Esophagus (tissue), 2 donors: ENCODE measurements at regions not wholly inside any gene's neighbourhood (a gene's known extent, or its start where the extent isn't known, plus 50 kb on each side); places are given as distances from the start of the nearest gene placed in this dataset.

ENCODE experiments used
- H3K27ac ChIP-seq, 2 donors: one replicate each; pipeline ENCODE4 v1.5.1; 2013; ENCODE audit warnings: low read depth in 2 of 2, mild to moderate bottlenecking in 2 of 2, inconsistent platforms in 1 of 2, low read length in 1 of 2, moderate library complexity in 1 of 2
- H3K27me3 ChIP-seq, 2 donors: one replicate each; pipeline ENCODE4 v1.6.1; 2013; ENCODE audit warnings: low read length in 2 of 2, control low read depth in 1 of 2, mild to moderate bottlenecking in 1 of 2; ENCODE audit not compliant: insufficient read depth in 2 of 2, control insufficient read depth in 1 of 2
- H3K36me3 ChIP-seq, 2 donors: one replicate each; pipeline ENCODE4 v1.6.1; 2013; ENCODE audit warnings: low read length in 1 of 2; ENCODE audit not compliant: control insufficient read depth in 2 of 2, insufficient read depth in 2 of 2
- H3K4me1 ChIP-seq, 2 donors: one replicate each; pipeline ENCODE4 v1.6.1; 2013; ENCODE audit warnings: low read length in 1 of 2; ENCODE audit not compliant: control insufficient read depth in 2 of 2, insufficient read depth in 2 of 2
- H3K4me3 ChIP-seq, 2 donors: one replicate each; pipeline ENCODE4 v1.5.1; 2013; ENCODE audit warnings: low read length in 2 of 2, mild to moderate bottlenecking in 2 of 2, low read depth in 1 of 2, moderate library complexity in 1 of 2
- H3K9me3 ChIP-seq, 2 donors: one replicate each; pipeline ENCODE4 v1.6.1; 2013; ENCODE audit warnings: mild to moderate bottlenecking in 2 of 2, low read depth in 1 of 2, low read length in 1 of 2, moderate library complexity in 1 of 2; ENCODE audit not compliant: control insufficient read depth in 2 of 2, insufficient read depth in 1 of 2
- WGBS, 2 donors: extraction: QIAGEN DNeasy Blood & Tissue Kit; methylation state at CpG; one replicate each; pipeline ENCODE4 v1.1.7; 2013; 5-methylcytosine and 5-hydroxymethylcytosine counted together
- donor health status: healthy with polysubstance abuse.
- donor health status: Bipolar disorder and iron deficiency.

- no peaks in the 10 kb centered on the region for H3K9me3 ChIP-seq
- no peak overlapping the region for H3K27ac ChIP-seq
- no peak overlapping the region for H3K4me3 ChIP-seq
- H3K36me3 ChIP-seq, result no peaks in the 10 kb centered on the region
- 77 to 82% methylated on average over 5 of the region's 5 CpGs for WGBS, 2 donors
- peaks cover 0 to 4% of the 10 kb centered on the region in 2 donors for H3K27me3 ChIP-seq
- peaks cover 0 to 4% of the 10 kb centered on the region in 2 donors for H3K4me1 ChIP-seq
These were observed 150.3 kb downstream of the ENGASE start for GRCh38 chr17:79224903-79225302.

GRCh38 chr17:79224476-79224875, 149.9 kb downstream of the ENGASE start:
- peaks cover 0 to 4% of the 10 kb centered on the region in 2 donors for H3K4me1 ChIP-seq
- H3K27me3 ChIP-seq, result peaks cover 0 to 4% of the 10 kb centered on the region in 2 donors
- no peaks in the 10 kb centered on the region for H3K36me3 ChIP-seq
- no peak overlapping the region for H3K4me3 ChIP-seq
- no peak overlapping the region for H3K27ac ChIP-seq
- 55 to 62% methylated on average over 4 of the region's 4 CpGs for WGBS, 2 donors
- H3K9me3 ChIP-seq, result no peaks in the 10 kb centered on the region

- Histone ChIP-seq H3K27me3 (peaks cover 0 to 4% of the 10 kb centered on the region in 2 donors), H3K9me3 (no peaks in the 10 kb centered on the region)
- WGBS, 2 donors, result 65 to 71% methylated on average over 8 of the region's 8 CpGs
These were observed 149.3 kb downstream of the ENGASE start for GRCh38 chr17:79223953-79224352.

GRCh38 chr17:79223471-79223870, 148.8 kb downstream of the ENGASE start:
- H3K27me3 ChIP-seq, result peaks cover 0 to 4% of the 10 kb centered on the region in 2 donors
- H3K4me3 ChIP-seq, result no peak overlapping the region
- H3K27ac ChIP-seq, result no peak overlapping the region
- WGBS, 2 donors, result 39 to 44% methylated on average over 9 of the region's 9 CpGs
- H3K4me1 ChIP-seq, result peaks cover 0 to 4% of the 10 kb centered on the region in 2 donors
- H3K9me3 ChIP-seq, result no peaks in the 10 kb centered on the region
- no peaks in the 10 kb centered on the region for H3K36me3 ChIP-seq

More at GRCh38 chr17:79223953-79224352, 149.3 kb downstream of the ENGASE start:
- H3K4me3 ChIP-seq, result no peak overlapping the region
- peaks cover 0 to 4% of the 10 kb centered on the region in 2 donors for H3K4me1 ChIP-seq
- H3K36me3 ChIP-seq, result no peaks in the 10 kb centered on the region
- no peak overlapping the region for H3K27ac ChIP-seq

- 56 to 73% methylated on average over 8 of the region's 8 CpGs for WGBS, 2 donors
These were observed 147.0 kb downstream of the ENGASE start for GRCh38 chr17:79221597-79221996.

GRCh38 chr17:79220713-79221291, 146.2 kb downstream of the ENGASE start:
- Histone ChIP-seq H3K36me3 (no peaks in the 10 kb centered on the region), H3K4me1 (peaks cover 0 to 2% of the 10 kb centered on the region in 2 donors), H3K4me3 (no peak overlapping the region), H3K9me3 (no peaks in the 10 kb centered on the region), H3K27ac (no peak overlapping the region), H3K27me3 (peaks cover 0 to 4% of the 10 kb centered on the region in 2 donors)
- WGBS, 2 donors, result 20 to 21% methylated on average over 21 of the region's 21 CpGs

More at GRCh38 chr17:79221597-79221996, 147.0 kb downstream of the ENGASE start:
- Histone ChIP-seq H3K4me3 (no peak overlapping the region), H3K27ac (no peak overlapping the region), H3K27me3 (peaks cover 0 to 4% of the 10 kb centered on the region in 2 donors), H3K4me1 (peaks cover 0 to 2% of the 10 kb centered on the region in 2 donors), H3K9me3 (no peaks in the 10 kb centered on the region), H3K36me3 (no peaks in the 10 kb centered on the region)

- no peaks in the 10 kb centered on the region for H3K9me3 ChIP-seq
- 2 to 4% methylated on average over 23 of the region's 23 CpGs for WGBS, 2 donors
- no peaks in the 10 kb centered on the region for H3K36me3 ChIP-seq
- peaks cover 0 to 4% of the 10 kb centered on the region in 2 donors for H3K27me3 ChIP-seq
- H3K4me1 ChIP-seq, result peaks cover 0 to 2% of the 10 kb centered on the region in 2 donors
- no peak overlapping the region for H3K4me3 ChIP-seq
- no peak overlapping the region for H3K27ac ChIP-seq
These were observed 145.6 kb downstream of the ENGASE start for GRCh38 chr17:79220201-79220712.

- WGBS, 2 donors, result 64 to 67% methylated on average over 18 of the region's 18 CpGs
These were observed 144.7 kb downstream of the ENGASE start for GRCh38 chr17:79219208-79219935.

GRCh38 chr17:79218825-79219200, 144.2 kb downstream of the ENGASE start:
- Histone ChIP-seq H3K36me3 (no peaks in the 10 kb centered on the region), H3K9me3 (no peaks in the 10 kb centered on the region), H3K4me1 (peaks cover 0 to 2% of the 10 kb centered on the region in 2 donors), H3K27me3 (peaks cover 0 to 4% of the 10 kb centered on the region in 2 donors), H3K4me3 (no peak overlapping the region), H3K27ac (no peak overlapping the region)
- 88 to 91% methylated on average over 10 of the region's 10 CpGs for WGBS, 2 donors

More at GRCh38 chr17:79219208-79219935, 144.7 kb downstream of the ENGASE start:
- Histone ChIP-seq H3K36me3 (no peaks in the 10 kb centered on the region), H3K27me3 (peaks cover 0 to 4% of the 10 kb centered on the region in 2 donors), H3K9me3 (no peaks in the 10 kb centered on the region), H3K4me1 (peaks cover 0 to 2% of the 10 kb centered on the region in 2 donors), H3K27ac (no peak overlapping the region), H3K4me3 (no peak overlapping the region)
